MCF 10A (cell line): ENCODE measurements at regions not wholly inside any gene's neighbourhood (a gene's known extent, or its start where the extent isn't known, plus 50 kb on each side); places are given as distances from the start of the nearest gene placed in this dataset.

Source experiments
- BruUV-seq: library from RNA; stranded (reverse); fragments of 400-500 nt; replicated peaks from 2 replicates; lab custom pipeline; 2021; lab: Mats Ljungman, UMichigan
- CTCF ChIA-PET: fragments of 300-600 bp; sonication (Branson Sonifier 250); formaldehyde crosslinking; extraction: SDS; loops from one replicate; lab custom pipeline; 2021; ENCODE audit warnings: antibody characterized with exemption, inconsistent platforms; lab: Yijun Ruan, JAX
- POLR2A ChIA-PET: fragments of 300-600, 350-650 bp; sonication (Branson Sonifier 250); formaldehyde crosslinking; extraction: SDS; loops from one replicate; lab custom pipeline; 2020; ENCODE audit warnings: antibody characterized with exemption, inconsistent platforms; lab: Yijun Ruan, JAX
- DNase-seq: peaks from one replicate; pipeline ENCODE4 v3.0.0-alpha.2; 2018; ENCODE audit not compliant: unreplicated experiment
- H3K27ac Mint-ChIP-seq: one replicate; pipeline ENCODE4 v1.8.0; 2022; ENCODE audit warnings: mild to moderate bottlenecking, low read depth, mixed read lengths; ENCODE audit not compliant: unreplicated experiment
- H3K27me3 Mint-ChIP-seq: one replicate; pipeline ENCODE4 v1.8.0; 2022; ENCODE audit warnings: mixed read lengths; ENCODE audit not compliant: insufficient read depth, unreplicated experiment
- H3K36me3 Mint-ChIP-seq: one replicate; pipeline ENCODE4 v1.8.0; 2022; ENCODE audit warnings: mild to moderate bottlenecking, moderate library complexity, mixed read lengths; ENCODE audit not compliant: insufficient read depth, unreplicated experiment
- H3K4me1 Mint-ChIP-seq: one replicate; pipeline ENCODE4 v1.8.0; 2022; ENCODE audit warnings: mixed read lengths; ENCODE audit not compliant: insufficient read depth, unreplicated experiment
- H3K4me3 Mint-ChIP-seq: one replicate; pipeline ENCODE4 v1.8.0; 2022; ENCODE audit warnings: mild to moderate bottlenecking, moderate library complexity, mixed read lengths; ENCODE audit not compliant: unreplicated experiment
- H3K9me3 Mint-ChIP-seq: one replicate; pipeline ENCODE4 v1.8.0; 2022; ENCODE audit warnings: mixed read lengths; ENCODE audit not compliant: unreplicated experiment
- intact Hi-C: fragments of 100-400 bp; cut with micrococcal nuclease; formaldehyde crosslinking; loops from 2 replicates; pipeline ENCODE4 v1.14.1; 2022
- TF ChIP-seq, protein P1 (sequence below): fragments of 200-600 bp; IDR thresholded peaks from one replicate; pipeline ENCODE4 v1.8.0; 2022; ENCODE audit warnings: antibody characterized with exemption, mild to moderate bottlenecking; ENCODE audit not compliant: unreplicated experiment

GRCh38 chr1:96971849-96972602 lies 250.4 kb downstream of the PTBP2 start:
- no peak overlapping the region for H3K4me3 Mint-ChIP-seq
- TF ChIP-seq, protein P1, sequence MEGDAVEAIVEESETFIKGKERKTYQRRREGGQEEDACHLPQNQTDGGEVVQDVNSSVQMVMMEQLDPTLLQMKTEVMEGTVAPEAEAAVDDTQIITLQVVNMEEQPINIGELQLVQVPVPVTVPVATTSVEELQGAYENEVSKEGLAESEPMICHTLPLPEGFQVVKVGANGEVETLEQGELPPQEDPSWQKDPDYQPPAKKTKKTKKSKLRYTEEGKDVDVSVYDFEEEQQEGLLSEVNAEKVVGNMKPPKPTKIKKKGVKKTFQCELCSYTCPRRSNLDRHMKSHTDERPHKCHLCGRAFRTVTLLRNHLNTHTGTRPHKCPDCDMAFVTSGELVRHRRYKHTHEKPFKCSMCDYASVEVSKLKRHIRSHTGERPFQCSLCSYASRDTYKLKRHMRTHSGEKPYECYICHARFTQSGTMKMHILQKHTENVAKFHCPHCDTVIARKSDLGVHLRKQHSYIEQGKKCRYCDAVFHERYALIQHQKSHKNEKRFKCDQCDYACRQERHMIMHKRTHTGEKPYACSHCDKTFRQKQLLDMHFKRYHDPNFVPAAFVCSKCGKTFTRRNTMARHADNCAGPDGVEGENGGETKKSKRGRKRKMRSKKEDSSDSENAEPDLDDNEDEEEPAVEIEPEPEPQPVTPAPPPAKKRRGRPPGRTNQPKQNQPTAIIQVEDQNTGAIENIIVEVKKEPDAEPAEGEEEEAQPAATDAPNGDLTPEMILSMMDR = no peak
- no peaks in the 10 kb centered on the region for H3K27me3 Mint-ChIP-seq
- no peak overlapping the region for H3K27ac Mint-ChIP-seq
- ChIA-PET CTCF (interaction anchor here (0.5 to 1.0 kb wide), 3 partner anchors 9 to 1020 kb away, joined by 3 to 5 read pairs (median 4); no protein-coding TSS in a partner anchor), POLR2A (interaction anchor here (0.6 kb wide), 1 partner anchor 611 kb away, joined by 5 read pairs; no protein-coding TSS in a partner anchor)
- no TSS peak for BruUV-seq
- intact Hi-C loops = no loop called here
- DNase-seq = peak; percentile 14
- no peaks in the 10 kb centered on the region for H3K36me3 Mint-ChIP-seq
- peaks cover 8% of the 10 kb centered on the region for H3K4me1 Mint-ChIP-seq
- peaks cover 6% of the 10 kb centered on the region for H3K9me3 Mint-ChIP-seq

- Mint-ChIP-seq H3K4me3 (no peak overlapping the region), H3K9me3 (peaks cover 6% of the 10 kb centered on the region), H3K36me3 (no peaks in the 10 kb centered on the region), H3K27ac (no peak overlapping the region), H3K4me1 (peaks cover 8% of the 10 kb centered on the region), H3K27me3 (no peaks in the 10 kb centered on the region)
- ChIA-PET POLR2A (no interaction called here), CTCF (no interaction called here)
- TF ChIP-seq, protein P1 = no peak
- BruUV-seq = no TSS peak
- intact Hi-C loops = no loop called here
- DNase-seq = peak; percentile 61
Measured at GRCh38 chr1:96973605-96974004, 252.0 kb downstream of the PTBP2 start.

DNA sequence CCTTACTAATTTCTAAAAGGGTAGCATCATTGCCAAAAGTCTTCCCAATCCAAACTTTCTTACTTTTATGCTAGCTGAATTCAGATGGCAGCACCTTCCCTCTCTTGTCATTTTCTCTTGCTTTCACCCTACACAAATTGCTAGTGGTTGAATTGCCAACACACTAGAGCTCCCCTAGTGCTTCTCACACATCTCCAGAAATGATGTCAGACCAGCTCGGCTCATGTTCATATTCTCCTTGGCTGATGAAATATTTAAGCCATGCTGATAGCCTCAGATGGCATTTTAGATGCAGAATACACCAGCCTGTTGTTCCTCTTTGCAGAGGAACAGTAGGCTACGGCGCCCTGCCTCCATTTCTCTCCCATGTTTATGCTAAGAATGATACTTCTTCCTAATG lies 256.9 kb downstream of the PTBP2 start:
- Mint-ChIP-seq H3K4me3 (no peak overlapping the region), H3K36me3 (no peaks in the 10 kb centered on the region), H3K27ac (no peak overlapping the region), H3K27me3 (no peaks in the 10 kb centered on the region), H3K9me3 (peaks cover 6% of the 10 kb centered on the region), H3K4me1 (peaks cover 5% of the 10 kb centered on the region)
- no peak for DNase-seq
- TF ChIP-seq, protein P1 = no peak
- ChIA-PET POLR2A (no interaction called here), CTCF (interaction anchor here (0.5 to 0.6 kb wide), 3 partner anchors 22 to 1928 kb away, joined by 3 to 4 read pairs (median 3); no protein-coding TSS in a partner anchor)
- intact Hi-C loops = no loop called here
- BruUV-seq = no TSS peak

DNA sequence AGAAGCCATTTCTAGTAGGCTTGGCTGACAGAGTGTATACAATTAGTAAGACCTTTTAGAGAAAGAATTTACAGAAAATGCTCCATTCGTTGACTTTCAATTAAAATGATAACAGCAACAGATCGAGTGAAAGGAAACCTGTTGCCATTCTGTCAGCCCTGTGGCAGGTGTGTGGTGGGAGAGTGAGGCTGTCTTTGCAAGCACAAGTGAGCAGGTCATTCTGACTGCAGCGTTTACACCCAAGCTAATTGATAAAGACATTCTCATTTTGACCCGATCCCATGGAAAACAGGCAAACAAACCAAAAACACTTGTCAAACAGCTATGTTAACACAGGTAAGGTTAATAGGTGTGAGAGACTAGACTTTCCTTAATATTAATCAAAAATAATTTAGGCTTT lies 257.3 kb downstream of the PTBP2 start:
- TF ChIP-seq, protein P1 = no peak
- POLR2A ChIA-PET = no interaction called here
- Mint-ChIP-seq H3K9me3 (peaks cover 6% of the 10 kb centered on the region), H3K4me3 (no peak overlapping the region), H3K27me3 (no peaks in the 10 kb centered on the region), H3K4me1 (peaks cover under 1% of the 10 kb centered on the region), H3K27ac (no peak overlapping the region), H3K36me3 (no peaks in the 10 kb centered on the region)
- no TSS peak for BruUV-seq
- CTCF ChIA-PET = interaction anchor here (0.5 to 0.6 kb wide), 2 partner anchors 22 to 767 kb away, joined by 3 to 4 read pairs; no protein-coding TSS in a partner anchor
- intact Hi-C loops = no loop called here
- no peak for DNase-seq
